Activated CD4-positive, alpha-beta T cell treated with anti-CD3 and anti-CD28 coated beads, Interleukin-2, amount 50 U/mL, for 24 hours (primary cell): ENCODE measurements at regions not wholly inside any gene's neighbourhood (a gene's known extent, or its start where the extent isn't known, plus 50 kb on each side); places are given as distances from the start of the nearest gene placed in this dataset.

Experiments used
- DNase-seq, 2 donors: peaks; one replicate each; pipeline ENCODE4 v3.0.0-alpha.2; 2020; ENCODE audit warnings: low read depth in 1 of 2, low spot score in 1 of 2

GRCh38 chr20:58111310-58112016, 117.0 kb downstream of the ANKRD60 start:
- no peak for DNase-seq

GRCh38 chr20:58109918-58110635, 118.4 kb downstream of the ANKRD60 start:
- DNase-seq = no peak

- no peak for DNase-seq
These were observed 119.2 kb downstream of the ANKRD60 start for GRCh38 chr20:58109126-58109880.

- DNase-seq = no peak
These were observed 120.9 kb downstream of the ANKRD60 start for GRCh38 chr20:58107533-58107932.

- DNase-seq = no peak
These were observed 122.2 kb downstream of the ANKRD60 start for GRCh38 chr20:58106143-58106750.

- no peak for DNase-seq
These were observed 124.5 kb downstream of the ANKRD60 start for GRCh38 chr20:58103961-58104360.

GRCh38 chr20:58103517-58103904, 124.9 kb downstream of the ANKRD60 start:
- DNase-seq = no peak

GRCh38 chr20:58102744-58103516, 125.5 kb downstream of the ANKRD60 start:
- DNase-seq = peak in 1 of 2 donors; percentile 25

- DNase-seq = no peak
These were observed 126.2 kb downstream of the ANKRD60 start for GRCh38 chr20:58102261-58102660.

- no peak for DNase-seq
These were observed 127.6 kb downstream of the ANKRD60 start for GRCh38 chr20:58100731-58101356.

GRCh38 chr20:58099956-58100730, 128.3 kb downstream of the ANKRD60 start:
- DNase-seq = no peak

GRCh38 chr20:58099291-58099935, 129.0 kb downstream of the ANKRD60 start:
- no peak for DNase-seq

GRCh38 chr20:58098571-58098970, 129.9 kb downstream of the ANKRD60 start:
- DNase-seq = no peak

GRCh38 chr20:58097943-58098342, 130.5 kb downstream of the ANKRD60 start:
- no peak for DNase-seq

GRCh38 chr20:58097429-58097828, 131.0 kb downstream of the ANKRD60 start:
- no peak for DNase-seq

GRCh38 chr20:58096880-58097423, 131.5 kb downstream of the ANKRD60 start:
- no peak for DNase-seq

GRCh38 chr20:58094698-58095097, 133.8 kb downstream of the ANKRD60 start:
- DNase-seq = no peak

- DNase-seq = no peak
These were observed 134.3 kb downstream of the ANKRD60 start for GRCh38 chr20:58094160-58094559.

- DNase-seq = no peak
These were observed 135.6 kb downstream of the ANKRD60 start for GRCh38 chr20:58092871-58093270.
